HL-60/S4 (cell line): ENCODE measurements at regions not wholly inside any gene's neighbourhood (a gene's known extent, or its start where the extent isn't known, plus 50 kb on each side); places are given as distances from the start of the nearest gene placed in this dataset.

Experiments used
- in situ Hi-C: fragments of 300-500 bp; cut with MboI; formaldehyde crosslinking; loops from 2 replicates; pipeline ENCODE4 v1.14.3; 2022; ENCODE audit warnings: low sequenced_read_pairs

DNA sequence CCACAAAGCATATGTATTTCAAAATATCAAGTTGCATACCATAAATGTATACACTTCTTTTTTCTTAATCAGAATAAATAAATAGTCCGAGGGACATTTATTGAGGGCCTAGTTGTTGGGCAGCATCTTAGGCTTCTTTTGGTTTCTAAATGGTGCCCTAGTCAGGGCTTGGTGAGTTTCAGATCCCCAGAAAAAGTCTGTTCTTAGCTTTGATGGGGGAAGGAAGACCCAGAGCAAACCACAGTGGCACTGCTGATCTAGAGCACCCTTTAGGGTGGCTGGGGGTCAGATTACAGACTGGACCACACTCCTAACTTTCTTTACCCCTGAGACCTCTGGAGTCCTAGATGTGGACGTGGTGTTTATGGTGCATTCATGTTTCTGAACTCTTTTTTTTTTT lies 97.8 kb downstream of the C9orf152 start:
- in situ Hi-C loops, result no loop called here

DNA sequence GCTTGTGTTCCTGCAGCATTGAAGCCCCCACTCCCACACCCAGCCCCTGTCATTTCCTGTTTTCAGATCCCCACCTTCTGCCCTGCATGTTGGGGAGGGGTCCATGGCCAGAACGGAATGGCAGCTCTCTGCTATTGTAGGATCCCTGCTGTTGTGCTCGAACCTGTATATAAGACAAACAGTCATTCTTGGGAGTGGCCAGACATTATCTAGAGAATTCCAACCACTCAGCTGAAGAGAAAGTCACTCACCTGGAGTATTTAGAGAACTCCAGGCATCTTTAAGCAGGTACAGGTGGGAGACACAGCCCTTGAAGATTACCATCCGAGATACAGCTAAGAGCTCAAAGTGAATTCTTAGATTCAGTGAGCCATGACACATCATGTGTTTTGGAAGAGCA lies 96.1 kb downstream of the C9orf152 start:
- in situ Hi-C loops, result no loop called here

DNA sequence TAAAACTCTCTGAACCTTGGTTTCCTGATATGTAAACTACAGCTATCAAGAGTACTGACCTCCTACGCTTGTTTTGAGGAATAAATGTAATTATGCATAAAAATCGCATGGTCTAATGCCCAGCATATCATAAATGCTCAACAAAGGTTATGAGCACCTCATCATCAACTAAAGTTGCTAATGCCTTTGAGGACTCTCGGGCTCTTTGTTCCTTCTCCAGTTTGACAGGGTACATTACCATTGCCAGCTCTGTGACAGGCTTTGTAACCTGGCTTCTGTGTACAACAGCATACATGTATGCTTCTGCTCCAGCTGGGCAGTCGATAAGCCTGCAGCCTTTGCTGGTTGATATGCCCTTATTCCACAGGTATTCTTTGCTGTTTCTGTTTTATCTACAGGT lies 95.2 kb downstream of the C9orf152 start:
- in situ Hi-C loops, result no loop called here

DNA sequence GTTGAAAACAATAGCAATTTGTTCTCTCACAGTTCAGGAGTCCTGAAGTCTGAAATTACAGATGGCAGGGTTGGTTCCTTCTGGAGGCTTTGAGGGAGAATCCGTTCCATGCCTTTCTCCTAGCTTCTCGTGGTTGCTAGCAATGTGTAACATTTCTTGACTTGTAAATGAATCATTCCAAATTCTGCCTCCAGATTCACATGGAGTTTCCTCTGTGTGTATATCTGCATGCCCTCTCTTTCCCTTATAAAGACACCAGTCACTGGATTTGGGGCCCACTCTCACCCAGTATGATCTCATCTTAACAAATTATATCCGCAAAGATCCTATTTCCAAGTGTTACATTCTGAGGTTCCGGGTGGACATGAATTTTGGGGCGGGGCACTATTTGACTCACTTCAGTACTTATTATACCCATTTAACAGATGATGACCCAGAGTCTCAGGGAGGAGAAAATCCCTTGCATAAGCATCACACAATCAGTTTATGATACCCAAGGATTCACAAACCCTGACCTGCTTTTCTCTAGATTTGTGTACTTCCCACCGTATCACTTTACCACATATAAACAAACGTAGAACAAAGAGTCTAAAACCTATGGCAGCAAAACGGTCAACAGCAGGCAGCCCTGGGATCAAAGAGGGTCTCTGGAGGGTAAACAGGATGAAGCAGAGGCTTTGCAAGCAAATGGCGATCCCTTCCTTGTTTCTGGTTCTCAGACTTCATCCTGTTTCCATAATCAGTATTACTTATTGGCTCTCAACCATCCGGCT lies 93.7 kb downstream of the C9orf152 start:
- in situ Hi-C loops, result no loop called here

DNA sequence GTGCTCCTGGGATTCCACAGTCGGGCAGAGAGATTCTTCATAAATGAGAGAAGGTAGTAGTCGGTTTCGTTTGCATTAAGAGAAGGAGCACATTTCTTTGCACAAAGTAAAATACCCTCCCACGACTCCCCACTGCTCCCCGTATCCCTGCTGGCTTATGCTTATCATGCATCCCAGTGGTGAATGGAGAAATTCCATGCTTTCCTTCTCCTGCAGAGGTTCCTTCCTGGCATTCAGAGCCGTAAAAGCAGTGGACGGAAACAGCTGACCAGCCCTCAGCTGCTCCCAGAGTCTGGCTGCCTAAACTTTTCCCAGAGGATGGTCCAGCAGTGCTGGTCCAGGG lies 93.1 kb downstream of the C9orf152 start:
- in situ Hi-C loops, result no loop called here

DNA sequence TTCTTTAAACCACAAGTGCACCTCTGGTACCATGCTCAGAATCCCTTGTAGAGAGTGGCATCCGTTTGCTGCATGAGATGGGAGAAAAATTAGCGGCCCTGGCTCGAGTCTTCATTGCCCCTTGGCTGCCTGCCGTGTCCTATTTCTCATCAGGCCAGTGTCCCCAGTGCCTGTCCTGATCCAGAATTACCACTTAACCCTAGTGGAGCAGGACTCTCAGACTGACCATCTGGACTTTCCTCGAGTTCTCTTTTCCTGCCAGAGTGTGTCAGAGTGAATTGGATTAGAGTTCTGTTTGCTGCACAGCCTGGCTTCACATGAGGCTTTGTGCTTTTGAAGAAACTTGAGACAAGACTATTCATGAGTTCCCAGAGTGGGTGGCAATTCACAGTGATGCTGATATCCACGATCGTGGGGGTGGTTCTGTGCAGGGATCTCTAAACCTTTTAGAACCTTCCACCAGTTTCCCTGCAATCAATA lies 92.6 kb downstream of the C9orf152 start:
- in situ Hi-C loops, result no loop called here

DNA sequence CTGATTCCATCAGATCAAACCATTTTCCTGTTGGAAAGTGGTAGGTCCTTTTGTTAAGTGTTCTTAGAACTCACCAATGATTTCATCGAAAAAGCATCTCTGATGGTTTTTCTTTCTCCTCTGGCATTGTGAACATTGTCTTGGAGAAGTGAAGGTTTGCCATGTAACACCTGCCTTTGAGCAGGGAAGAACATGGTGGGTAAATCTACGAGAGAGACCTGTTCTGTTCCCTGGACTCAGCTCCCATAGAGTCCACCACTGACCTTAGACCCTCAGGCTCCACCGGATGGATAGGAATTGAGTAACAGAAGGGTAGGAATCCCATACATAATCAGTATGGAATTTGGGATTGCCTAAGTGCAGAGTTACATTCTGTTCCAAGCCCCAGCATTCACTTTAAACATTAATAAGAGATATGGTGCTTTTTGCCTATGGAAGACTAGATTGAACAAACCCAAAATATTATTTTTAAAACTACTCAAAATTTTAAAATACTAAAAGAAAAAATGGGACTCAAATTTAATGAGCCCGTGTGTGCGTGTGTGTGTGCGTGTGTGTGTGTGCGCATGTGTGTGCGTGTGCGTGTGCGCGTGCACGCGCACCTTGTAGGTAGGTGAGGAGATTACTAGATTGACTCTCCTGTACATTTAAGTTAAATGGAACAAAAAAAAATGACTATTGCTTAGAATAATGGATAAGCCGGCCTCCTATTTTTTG lies 92.0 kb downstream of the C9orf152 start:
- in situ Hi-C loops, result no loop called here

DNA sequence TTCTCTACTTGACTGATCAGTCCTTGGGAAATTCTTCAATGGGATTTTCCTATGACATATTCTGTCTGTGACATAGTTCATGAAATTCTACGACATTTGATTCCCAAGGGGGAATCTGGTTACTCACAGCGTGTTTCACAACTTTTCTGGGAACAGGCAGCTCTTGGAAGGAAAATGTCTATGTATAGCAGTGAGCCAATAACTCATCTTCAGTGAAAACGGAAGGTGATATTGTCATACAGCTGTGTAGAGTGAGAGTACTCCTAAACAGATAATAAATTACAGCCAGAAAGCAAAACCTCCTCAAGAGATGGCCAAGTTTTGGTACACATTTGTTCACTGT lies 91.4 kb downstream of the C9orf152 start:
- in situ Hi-C loops, result no loop called here

DNA sequence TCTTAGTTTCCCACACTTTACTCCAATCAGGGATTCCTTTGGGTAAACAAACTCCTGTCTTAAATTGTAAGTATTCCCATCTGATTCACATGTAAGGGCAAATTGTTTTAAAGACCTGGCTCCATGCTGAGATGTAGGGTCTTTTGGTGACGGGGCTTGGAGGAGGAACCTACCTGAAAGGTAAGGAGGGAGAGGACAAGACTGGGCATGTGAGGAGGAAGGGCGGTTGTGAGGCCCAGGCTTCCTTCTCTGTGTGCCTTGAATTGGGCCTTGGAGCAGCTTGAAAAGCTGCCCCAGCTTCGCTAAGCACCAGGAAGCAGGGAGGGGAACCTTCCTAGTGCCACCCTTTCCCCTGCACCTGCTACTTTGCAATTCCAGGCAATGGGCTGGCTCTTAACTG lies 86.8 kb downstream of the C9orf152 start:
- in situ Hi-C loops, result no loop called here

DNA sequence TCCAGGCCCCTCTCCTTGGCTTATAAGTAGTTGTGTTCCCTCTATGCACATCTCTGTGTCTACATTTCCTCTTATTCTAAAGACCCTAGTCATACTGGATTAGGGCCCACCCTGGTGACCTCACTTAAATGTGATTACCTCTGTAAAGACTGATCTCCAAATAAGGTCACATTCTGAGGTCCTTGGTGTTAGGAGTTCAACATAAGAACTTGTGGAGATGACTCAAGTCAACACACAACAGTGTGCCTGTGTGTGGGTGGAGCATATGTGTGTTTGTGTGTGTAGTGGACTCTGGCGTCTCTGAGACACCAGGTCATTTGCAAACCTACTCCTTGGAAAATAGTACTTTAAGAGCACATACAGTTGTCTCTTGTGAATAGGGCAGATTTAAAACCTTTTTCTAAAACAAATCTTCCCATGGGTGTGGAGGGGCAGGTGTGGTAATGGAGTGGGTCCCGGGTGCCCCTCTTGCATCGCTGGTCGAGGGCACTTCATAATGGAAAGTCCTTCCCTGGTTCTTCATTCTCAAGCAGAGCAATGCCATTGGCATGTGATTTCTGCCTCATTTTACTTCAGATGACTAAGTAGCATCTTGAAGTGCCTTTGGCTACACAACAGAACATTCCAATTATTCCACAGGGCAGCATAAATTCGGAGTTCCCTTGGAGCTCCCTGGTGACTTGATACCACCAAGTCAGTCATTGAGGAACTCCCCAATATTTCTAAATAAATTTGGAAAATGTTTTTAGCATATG lies 84.4 kb downstream of the C9orf152 start:
- in situ Hi-C loops, result no loop called here

DNA sequence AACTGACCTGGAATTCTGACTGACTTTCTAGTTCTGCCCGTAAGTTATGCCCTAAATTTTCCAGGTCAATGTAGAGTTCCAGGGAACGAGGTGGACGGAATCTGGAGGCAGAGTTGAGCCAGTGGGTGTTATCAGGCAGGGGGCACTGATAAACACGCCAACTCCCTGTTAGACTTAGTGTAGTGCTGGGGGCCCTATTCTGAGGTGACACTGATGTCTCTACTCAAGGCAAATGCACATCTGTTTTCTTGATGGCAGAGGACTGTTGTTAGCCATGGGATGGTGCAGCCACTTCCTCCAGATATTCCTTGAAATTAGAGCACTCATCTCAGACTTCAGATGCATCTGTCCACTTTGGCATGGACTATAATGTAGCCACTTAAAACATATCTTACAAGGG lies 83.5 kb downstream of the C9orf152 start:
- in situ Hi-C loops, result no loop called here

DNA sequence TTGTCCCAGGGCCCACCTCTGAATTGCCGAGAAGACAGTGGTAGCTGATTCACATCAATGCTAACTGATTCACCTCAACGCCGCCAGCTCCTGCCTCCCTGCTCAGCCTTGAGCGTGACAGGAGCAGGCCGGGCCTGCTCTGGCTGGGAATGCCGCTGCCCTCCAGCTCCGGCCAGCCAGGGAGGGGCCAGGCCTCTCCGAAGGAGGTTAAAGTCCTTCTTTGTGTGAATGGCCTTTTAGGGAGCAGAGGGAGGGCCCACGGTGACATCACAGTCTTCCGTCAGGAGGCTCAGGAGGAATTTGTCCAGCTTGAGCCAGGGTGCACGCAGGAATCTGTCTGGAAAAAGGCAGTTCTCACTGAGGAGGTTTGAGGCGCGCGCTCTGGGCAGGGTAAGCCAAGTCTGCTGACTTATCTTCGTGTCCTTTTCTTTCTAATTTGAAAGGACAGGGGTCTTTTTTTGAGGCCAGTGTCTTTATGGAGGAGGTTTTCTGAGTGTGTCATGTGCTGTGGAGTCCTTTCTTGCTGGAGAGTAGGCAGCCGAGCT lies 82.7 kb downstream of the C9orf152 start:
- in situ Hi-C loops, result no loop called here

DNA sequence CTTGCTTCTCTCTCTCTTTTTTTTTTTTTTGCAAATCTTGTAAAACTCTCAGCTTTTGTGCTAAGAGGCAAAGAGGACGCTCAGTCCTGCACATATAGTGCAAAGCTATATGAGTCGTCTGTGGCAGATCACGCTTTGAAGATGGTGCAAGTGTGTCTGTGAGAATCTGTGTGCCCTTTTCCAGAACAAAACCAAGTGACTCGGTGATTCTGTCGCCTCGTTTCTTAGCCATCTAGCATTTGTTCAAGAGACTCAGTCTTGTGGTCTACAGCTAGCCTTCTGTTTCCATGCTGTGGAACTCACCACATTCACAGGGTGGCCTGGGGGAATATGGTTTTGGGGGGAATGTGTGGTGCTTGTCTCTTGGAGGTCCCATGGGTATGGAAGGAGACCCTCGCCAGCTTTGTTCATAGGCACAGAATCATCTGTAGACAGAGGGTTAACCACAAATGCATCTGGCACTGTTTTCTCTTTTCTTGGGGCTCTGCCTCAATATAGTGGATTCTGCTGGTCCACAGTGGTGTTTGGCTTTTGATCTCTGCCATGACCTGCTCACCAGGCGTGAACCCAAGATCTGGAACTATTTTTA lies 82.1 kb downstream of the C9orf152 start:
- in situ Hi-C loops, result no loop called here

DNA sequence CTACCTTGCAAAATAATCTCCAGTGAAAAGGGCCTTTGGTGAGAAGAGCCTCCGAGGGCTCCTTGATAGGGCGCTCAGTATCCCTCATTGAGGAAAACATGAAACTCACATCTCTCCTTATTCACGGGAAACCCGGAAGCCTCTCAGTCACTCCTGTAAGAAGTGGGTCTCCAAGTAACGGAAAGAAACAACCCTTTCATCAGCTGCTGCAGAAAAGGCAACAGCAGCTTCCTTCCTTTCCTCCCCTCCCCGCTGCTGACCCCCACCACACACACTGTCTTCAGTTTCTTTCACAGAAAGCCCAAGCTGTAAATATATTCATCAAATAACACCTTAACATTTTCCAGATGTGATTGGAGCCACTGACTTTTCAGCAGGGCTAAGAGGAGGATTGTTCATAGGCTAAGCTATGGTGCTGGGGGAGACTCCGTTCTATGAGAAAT lies 81.4 kb downstream of the C9orf152 start:
- in situ Hi-C loops, result no loop called here

DNA sequence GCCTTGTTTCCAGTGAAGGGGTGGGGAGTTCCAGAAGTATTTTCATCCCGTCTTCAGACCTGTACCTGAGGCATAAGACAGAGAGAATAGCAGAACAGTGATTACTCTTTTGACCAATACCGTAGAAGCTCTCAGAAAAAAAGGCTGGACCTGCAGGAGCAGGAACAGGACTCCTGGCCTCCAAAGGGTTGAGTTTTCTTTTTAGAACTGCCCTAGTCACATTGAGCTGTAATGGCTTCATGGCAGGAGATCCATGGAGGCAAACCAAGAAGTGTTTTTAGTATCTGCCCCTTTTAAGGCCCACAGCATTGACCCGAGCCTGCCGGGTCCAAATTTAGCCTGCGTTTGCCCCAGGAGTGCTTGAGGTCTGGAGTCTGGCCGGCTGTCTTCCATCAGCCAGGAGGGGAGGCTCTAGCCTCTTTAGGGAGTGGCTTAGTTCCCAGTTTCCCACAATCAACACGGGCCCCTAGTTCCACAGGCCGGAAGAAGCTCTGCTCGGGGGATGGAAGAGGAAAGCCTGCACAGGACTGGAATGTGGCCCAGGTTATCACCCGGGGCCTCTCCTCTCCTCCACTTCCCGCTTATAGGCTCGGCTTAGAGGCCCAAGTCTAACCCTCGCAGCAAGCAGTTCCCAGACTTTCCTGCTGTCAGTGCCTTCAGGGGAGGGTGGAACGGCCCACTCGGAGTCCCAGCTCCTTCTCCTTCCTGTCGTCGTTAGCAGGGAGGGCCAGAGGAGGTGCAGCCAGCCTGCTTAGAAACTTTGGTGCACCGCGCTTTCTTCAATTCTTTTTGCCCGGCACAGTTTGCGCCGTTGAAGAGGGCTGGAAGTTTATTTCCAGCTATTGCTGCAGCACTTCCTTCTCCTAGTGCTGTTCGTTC lies 80.7 kb downstream of the C9orf152 start:
- in situ Hi-C loops, result no loop called here

DNA sequence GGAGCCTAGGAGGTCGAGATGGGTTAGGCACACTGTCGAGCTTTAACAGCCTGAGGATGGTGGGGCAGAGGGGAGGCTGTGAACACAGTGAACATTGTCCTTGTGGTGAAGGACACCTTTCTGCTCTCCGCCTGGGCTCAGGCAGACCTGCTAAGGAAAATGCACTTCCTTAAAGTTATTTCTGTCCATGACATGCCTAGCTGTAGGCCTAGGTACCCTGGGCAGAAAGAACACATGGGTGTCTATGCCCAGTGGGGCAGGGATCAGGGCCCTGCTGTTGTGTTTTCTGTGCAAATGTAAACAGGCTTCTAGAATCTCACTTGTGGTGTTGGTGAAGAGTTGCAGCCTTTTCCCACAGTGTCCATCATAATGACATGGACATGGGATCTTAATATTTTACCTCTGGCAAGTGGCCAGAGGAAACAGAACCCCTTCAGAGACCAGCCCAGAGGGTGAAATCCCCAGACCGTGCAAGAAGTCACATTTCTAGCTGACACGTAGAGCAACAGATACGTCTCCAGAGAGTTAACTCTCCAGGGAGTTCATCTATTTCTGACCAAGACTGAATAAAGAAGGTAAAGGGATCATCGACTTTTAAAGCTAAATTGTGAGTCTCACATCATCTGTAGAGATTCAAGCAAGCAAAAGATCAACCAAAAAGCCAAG lies 79.2 kb downstream of the C9orf152 start:
- in situ Hi-C loops, result no loop called here

DNA sequence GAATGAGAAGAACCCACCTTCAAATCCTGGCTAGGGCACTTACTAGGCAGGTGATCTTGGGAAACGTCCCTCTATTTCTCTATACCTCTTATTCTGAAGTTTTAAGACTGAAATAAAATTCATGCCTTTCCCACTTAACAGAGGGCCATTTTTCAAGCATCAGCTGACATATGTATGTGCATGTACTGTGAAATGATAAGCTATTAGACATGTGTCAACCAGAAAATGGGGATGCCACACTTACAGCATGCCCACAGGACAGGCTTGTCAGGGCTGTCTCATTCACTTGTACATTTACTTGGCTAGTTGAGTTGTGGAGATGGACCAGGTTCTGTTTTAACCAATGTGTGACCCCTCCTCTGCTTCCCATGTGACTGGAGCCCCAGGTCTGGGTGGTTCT lies 78.5 kb downstream of the C9orf152 start:
- in situ Hi-C loops, result no loop called here

DNA sequence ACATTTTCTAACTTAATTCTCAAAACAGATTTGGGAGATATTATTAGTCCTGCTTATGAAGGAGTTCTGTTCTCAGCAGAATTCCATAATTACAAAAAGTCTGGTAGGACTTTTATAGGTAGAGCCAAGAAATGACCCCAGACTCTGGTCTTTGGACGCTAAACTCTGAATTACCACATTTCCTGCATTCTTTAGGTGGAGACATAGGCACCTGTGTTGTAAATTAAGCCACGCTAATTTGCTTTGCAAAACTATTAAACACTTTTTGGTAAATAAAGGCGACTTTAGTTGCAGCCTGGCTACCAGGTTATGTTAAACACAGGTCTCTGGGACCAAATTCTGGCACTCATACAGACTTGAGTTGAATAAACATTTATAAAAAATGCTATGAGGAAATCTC lies 77.7 kb downstream of the C9orf152 start:
- in situ Hi-C loops, result no loop called here

DNA sequence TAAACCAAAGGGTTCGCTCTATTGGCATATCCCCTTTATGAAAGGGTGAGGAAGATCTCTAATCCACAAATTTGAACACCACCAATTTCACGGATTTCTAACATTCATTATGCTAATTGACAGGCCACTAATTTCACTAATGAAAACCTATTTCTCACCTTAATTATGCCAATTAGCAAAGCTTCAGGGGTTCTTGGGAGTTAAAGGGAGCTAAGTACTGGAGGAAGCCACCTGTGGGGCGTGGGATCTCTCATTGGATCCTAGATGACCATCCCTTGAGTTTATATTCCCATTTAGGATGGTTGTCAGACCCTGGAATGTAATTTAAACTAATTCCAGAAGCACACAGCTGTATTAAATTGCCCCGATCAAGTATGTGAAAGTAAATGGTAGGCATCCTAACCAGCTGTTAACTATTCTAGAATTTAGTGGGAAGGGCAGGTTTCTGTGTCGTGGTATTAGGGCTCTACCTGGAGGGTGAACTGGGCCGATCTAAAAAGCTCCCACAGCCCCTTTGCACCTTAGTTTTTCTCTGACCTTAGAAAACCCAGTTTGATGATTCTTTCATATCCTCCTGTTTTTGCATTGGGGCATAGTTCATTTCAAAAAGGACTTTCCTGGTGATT lies 77.1 kb downstream of the C9orf152 start:
- in situ Hi-C loops, result no loop called here
